ENCODE measurements at regions not wholly inside any gene's neighbourhood (a gene's known extent, or its start where the extent isn't known, plus 50 kb on each side); places are given as distances from the start of the nearest gene placed in this dataset.

DNA sequence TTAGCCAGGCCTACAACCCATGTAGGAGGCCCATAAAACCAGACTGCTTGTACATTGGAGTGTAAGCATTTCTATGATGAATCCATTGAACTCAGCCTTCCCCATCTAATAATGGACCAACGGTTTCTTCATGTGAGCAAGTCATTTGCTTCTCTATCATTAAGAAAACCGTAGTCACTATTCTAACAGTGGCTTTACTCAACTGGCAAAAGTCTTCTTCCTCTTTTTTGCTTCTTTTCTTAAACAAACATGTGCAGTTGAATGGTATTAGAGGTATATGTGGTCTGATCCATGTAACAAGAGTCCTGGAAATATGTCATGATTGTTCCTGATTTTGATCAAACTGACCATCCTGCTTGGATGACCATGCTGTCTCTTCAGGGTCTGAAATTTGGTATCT lies 132.4 kb upstream of the STXBP5 start:
- CTCF ChIA-PET = interaction anchor here in 1 of 2 donors (0.6 kb wide), 1 partner anchor 77 kb away, joined by 4 read pairs; no protein-coding TSS in a partner anchor

DNA sequence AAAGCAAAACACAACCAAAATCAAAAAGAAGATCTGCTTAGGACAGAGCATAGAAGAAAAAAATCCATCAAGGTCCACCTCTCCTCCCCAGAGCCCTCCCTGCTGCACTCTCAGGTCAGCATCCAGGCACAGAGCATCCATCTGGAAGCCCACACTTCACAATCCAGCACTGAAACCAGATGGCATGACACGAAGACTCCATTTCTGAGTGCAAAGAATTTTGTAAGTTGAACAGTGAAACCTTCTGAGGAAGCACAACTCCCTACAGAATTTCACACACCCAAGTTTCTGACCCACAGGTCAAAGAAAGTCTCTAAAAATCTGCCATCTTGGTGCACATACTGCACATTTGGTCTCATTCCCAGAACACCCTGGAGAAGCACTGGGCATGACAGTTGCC lies 128.8 kb upstream of the STXBP5 start:
- DNase-seq = no peak
- no peak overlapping the region for H3K4me3 Mint-ChIP-seq
- peaks cover 0 to 2% (median 0%) of the 10 kb centered on the region in 3 donors for H3K4me1 Mint-ChIP-seq
- no peak overlapping the region for H3K27ac Mint-ChIP-seq
- no peak overlapping the region for H3K4me3 ChIP-seq (ENCODE audit: control insufficient read depth in 1 of 2, extremely low read depth in 1 of 2, low read length in 1 of 2)
- WGBS (ENCODE audit: insufficient coverage) = 80% methylated on average over 1 of the region's 1 CpG
- ChIA-PET POLR2A (no interaction called here), CTCF (no interaction called here)
- H3K27ac ChIP-seq (ENCODE audit: low read length) = no peak overlapping the region
- H3K4me1 ChIP-seq (ENCODE audit: control insufficient read depth in 1 of 2, extremely low read depth in 1 of 2, insufficient read depth in 2 of 2, low read length in 2 of 2) = no peaks in the 10 kb centered on the region
- H3K9me3 Mint-ChIP-seq = no peaks in the 10 kb centered on the region
- H3K36me3 Mint-ChIP-seq = no peaks in the 10 kb centered on the region
- no peaks in the 10 kb centered on the region for H3K27me3 Mint-ChIP-seq
- no peaks in the 10 kb centered on the region for H3K9me3 ChIP-seq
- ATAC-seq (replicated peaks in 1 of 4) = no peak
- no peaks in the 10 kb centered on the region for H3K27me3 ChIP-seq (replicated peaks in 1 of 2; ENCODE audit: control insufficient read depth in 2 of 2, extremely low read depth in 1 of 2, insufficient read depth in 2 of 2, low read length in 1 of 2)
- H3K36me3 ChIP-seq (ENCODE audit: control insufficient read depth in 2 of 2, extremely low read depth in 1 of 2, insufficient read depth in 1 of 2, low read length in 1 of 2) = no peaks in the 10 kb centered on the region

More for the DNA sequence above, 132.4 kb upstream of the STXBP5 start:
- Histone ChIP-seq H3K36me3 (ENCODE audit: control insufficient read depth in 2 of 2, extremely low read depth in 1 of 2, insufficient read depth in 1 of 2, low read length in 1 of 2) (no peaks in the 10 kb centered on the region), H3K27ac (ENCODE audit: low read length) (no peak overlapping the region), H3K4me3 (ENCODE audit: control insufficient read depth in 1 of 2, extremely low read depth in 1 of 2, low read length in 1 of 2) (no peak overlapping the region), H3K27me3 (replicated peaks in 1 of 2; ENCODE audit: control insufficient read depth in 2 of 2, extremely low read depth in 1 of 2, insufficient read depth in 2 of 2, low read length in 1 of 2) (no peaks in the 10 kb centered on the region), H3K9me3 (no peaks in the 10 kb centered on the region), H3K4me1 (ENCODE audit: control insufficient read depth in 1 of 2, extremely low read depth in 1 of 2, insufficient read depth in 2 of 2, low read length in 2 of 2) (no peaks in the 10 kb centered on the region)
- Mint-ChIP-seq H3K27me3 (no peaks in the 10 kb centered on the region), H3K27ac (no peak overlapping the region), H3K36me3 (peaks cover 3% of the 10 kb centered on the region), H3K4me1 (no peaks in the 10 kb centered on the region), H3K9me3 (peaks cover 0 to 6% (median 4%) of the 10 kb centered on the region in 3 donors), H3K4me3 (no peak overlapping the region)
- WGBS (ENCODE audit: insufficient coverage) = no CpG with 5 or more reads among the region's 2 CpGs
- no peak for ATAC-seq (replicated peaks in 1 of 4)
- POLR2A ChIA-PET = no interaction called here
- DNase-seq = no peak

DNA sequence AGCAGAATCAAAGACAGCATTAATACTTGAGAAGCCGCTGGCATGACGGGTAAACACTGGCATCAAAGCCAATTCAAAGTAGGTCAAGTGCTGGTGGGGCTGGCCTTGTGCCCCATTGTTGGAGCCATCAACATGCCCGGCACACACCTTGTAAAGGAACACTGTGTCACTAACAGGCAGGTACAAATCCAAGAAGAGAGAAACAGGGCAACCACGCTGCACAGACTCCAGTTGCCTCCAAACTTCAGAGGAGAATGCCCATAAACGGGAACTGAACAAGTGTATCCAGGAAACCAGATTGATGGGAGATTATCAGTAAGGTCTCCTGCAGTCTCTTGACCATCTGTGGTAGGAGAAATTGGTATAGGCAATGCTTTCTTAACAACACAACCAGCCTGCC lies 127.0 kb upstream of the STXBP5 start:
- ChIA-PET POLR2A (no interaction called here), CTCF (no interaction called here)
- H3K9me3 Mint-ChIP-seq = no peaks in the 10 kb centered on the region
- H3K27me3 ChIP-seq (replicated peaks in 1 of 2; ENCODE audit: control insufficient read depth in 2 of 2, extremely low read depth in 1 of 2, insufficient read depth in 2 of 2, low read length in 1 of 2) = no peaks in the 10 kb centered on the region
- no peak overlapping the region for H3K4me3 ChIP-seq (ENCODE audit: control insufficient read depth in 1 of 2, extremely low read depth in 1 of 2, low read length in 1 of 2)
- no peak for DNase-seq
- H3K27ac Mint-ChIP-seq = no peak overlapping the region
- no peaks in the 10 kb centered on the region for H3K27me3 Mint-ChIP-seq
- no peak overlapping the region for H3K27ac ChIP-seq (ENCODE audit: low read length)
- H3K4me1 Mint-ChIP-seq = peaks cover 0 to 2% (median 0%) of the 10 kb centered on the region in 3 donors
- ATAC-seq (replicated peaks in 1 of 4) = no peak
- 97% methylated on average over 3 of the region's 5 CpGs for WGBS (ENCODE audit: insufficient coverage)
- H3K4me3 Mint-ChIP-seq = no peak overlapping the region
- H3K4me1 ChIP-seq (ENCODE audit: control insufficient read depth in 1 of 2, extremely low read depth in 1 of 2, insufficient read depth in 2 of 2, low read length in 2 of 2) = no peaks in the 10 kb centered on the region
- H3K36me3 Mint-ChIP-seq = no peaks in the 10 kb centered on the region
- H3K36me3 ChIP-seq (ENCODE audit: control insufficient read depth in 2 of 2, extremely low read depth in 1 of 2, insufficient read depth in 1 of 2, low read length in 1 of 2) = no peaks in the 10 kb centered on the region
- no peaks in the 10 kb centered on the region for H3K9me3 ChIP-seq

DNA sequence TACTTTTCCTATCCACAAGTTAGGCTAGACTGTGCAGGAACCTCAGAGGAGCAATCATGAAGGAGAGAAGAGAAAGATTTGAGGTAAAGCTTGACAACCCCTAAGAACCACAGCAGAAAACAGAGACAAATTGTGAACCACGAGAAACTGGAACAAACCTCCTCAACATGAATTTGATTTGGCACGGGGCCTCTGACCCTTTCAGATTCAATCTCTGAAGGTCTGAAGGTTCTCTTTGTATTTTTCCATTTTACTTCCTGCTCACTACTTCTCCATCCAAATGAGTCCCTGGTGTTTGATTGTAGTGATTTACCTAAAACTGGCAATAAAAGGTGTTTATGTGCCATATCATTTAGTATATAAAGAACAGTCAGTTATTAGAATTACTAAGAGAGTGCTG lies 126.1 kb upstream of the STXBP5 start:
- Histone ChIP-seq H3K9me3 (no peaks in the 10 kb centered on the region), H3K27ac (ENCODE audit: low read length) (no peak overlapping the region), H3K27me3 (replicated peaks in 1 of 2; ENCODE audit: control insufficient read depth in 2 of 2, extremely low read depth in 1 of 2, insufficient read depth in 2 of 2, low read length in 1 of 2) (no peaks in the 10 kb centered on the region), H3K4me3 (ENCODE audit: control insufficient read depth in 1 of 2, extremely low read depth in 1 of 2, low read length in 1 of 2) (no peak overlapping the region), H3K36me3 (ENCODE audit: control insufficient read depth in 2 of 2, extremely low read depth in 1 of 2, insufficient read depth in 1 of 2, low read length in 1 of 2) (no peaks in the 10 kb centered on the region), H3K4me1 (ENCODE audit: control insufficient read depth in 1 of 2, extremely low read depth in 1 of 2, insufficient read depth in 2 of 2, low read length in 2 of 2) (no peaks in the 10 kb centered on the region)
- no CpG with 5 or more reads among the region's 2 CpGs for WGBS (ENCODE audit: insufficient coverage)
- H3K9me3 Mint-ChIP-seq = no peaks in the 10 kb centered on the region
- ATAC-seq (replicated peaks in 1 of 4) (no peak), DNase-seq (no peak)
- ChIA-PET CTCF (no interaction called here), POLR2A (no interaction called here)
- peaks cover 0 to 2% (median 0%) of the 10 kb centered on the region in 3 donors for H3K4me1 Mint-ChIP-seq
- no peak overlapping the region for H3K27ac Mint-ChIP-seq
- no peaks in the 10 kb centered on the region for H3K36me3 Mint-ChIP-seq
- H3K4me3 Mint-ChIP-seq = no peak overlapping the region
- no peaks in the 10 kb centered on the region for H3K27me3 Mint-ChIP-seq

DNA sequence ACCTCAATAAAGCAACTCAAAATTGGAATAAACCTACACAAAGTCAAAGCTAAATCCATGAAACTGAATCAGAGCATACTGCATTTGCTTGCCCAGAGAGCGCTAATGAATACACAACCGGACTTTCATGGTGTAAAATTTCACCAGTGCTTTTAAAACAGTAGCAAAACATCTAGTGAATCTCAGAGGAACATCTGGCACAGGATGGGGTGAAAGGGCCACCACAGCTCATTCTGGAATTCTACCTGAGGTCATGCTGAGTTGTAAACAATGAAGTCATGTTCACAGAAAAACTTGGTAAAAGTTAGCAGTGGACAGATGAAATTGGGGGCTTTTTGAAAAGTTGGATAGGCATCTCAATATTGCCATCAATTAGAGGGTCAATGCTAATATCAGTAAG lies 125.6 kb upstream of the STXBP5 start:
- H3K27me3 ChIP-seq (replicated peaks in 1 of 2; ENCODE audit: control insufficient read depth in 2 of 2, extremely low read depth in 1 of 2, insufficient read depth in 2 of 2, low read length in 1 of 2) = no peaks in the 10 kb centered on the region
- DNase-seq (no peak), ATAC-seq (replicated peaks in 1 of 4) (no peak)
- Mint-ChIP-seq H3K9me3 (no peaks in the 10 kb centered on the region), H3K4me1 (peaks cover 0 to 2% (median 0%) of the 10 kb centered on the region in 3 donors), H3K36me3 (no peaks in the 10 kb centered on the region), H3K27me3 (no peaks in the 10 kb centered on the region), H3K4me3 (no peak overlapping the region), H3K27ac (no peak overlapping the region)
- ChIA-PET POLR2A (no interaction called here), CTCF (no interaction called here)
- H3K36me3 ChIP-seq (ENCODE audit: control insufficient read depth in 2 of 2, extremely low read depth in 1 of 2, insufficient read depth in 1 of 2, low read length in 1 of 2) = no peaks in the 10 kb centered on the region
- WGBS (ENCODE audit: insufficient coverage) = no CpG with 5 or more reads among the region's 2 CpGs
- no peaks in the 10 kb centered on the region for H3K9me3 ChIP-seq
- H3K4me1 ChIP-seq (ENCODE audit: control insufficient read depth in 1 of 2, extremely low read depth in 1 of 2, insufficient read depth in 2 of 2, low read length in 2 of 2) = no peaks in the 10 kb centered on the region
- H3K4me3 ChIP-seq (ENCODE audit: control insufficient read depth in 1 of 2, extremely low read depth in 1 of 2, low read length in 1 of 2) = no peak overlapping the region
- no peak overlapping the region for H3K27ac ChIP-seq (ENCODE audit: low read length)

DNA sequence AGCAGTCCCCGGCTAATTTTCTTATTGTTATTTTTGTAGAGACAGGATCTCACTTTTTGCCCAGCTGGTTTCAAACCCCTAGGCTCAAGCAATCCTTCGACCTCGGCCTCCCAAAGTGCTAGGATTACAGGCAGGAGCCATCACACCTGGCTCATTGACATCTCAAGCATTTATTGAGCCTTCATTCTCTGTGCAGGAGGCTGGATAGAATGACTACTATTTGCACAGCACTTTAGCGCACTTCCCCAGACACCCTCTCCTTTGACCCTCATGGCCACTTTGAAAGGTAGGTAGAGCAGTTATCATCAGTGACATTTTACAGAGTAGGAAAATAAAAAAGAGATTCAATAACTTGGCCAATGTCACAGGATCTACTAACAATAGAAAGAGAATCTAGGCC lies 124.0 kb upstream of the STXBP5 start:
- no peaks in the 10 kb centered on the region for H3K27me3 ChIP-seq (replicated peaks in 1 of 2; ENCODE audit: control insufficient read depth in 2 of 2, extremely low read depth in 1 of 2, insufficient read depth in 2 of 2, low read length in 1 of 2)
- H3K36me3 ChIP-seq (ENCODE audit: control insufficient read depth in 2 of 2, extremely low read depth in 1 of 2, insufficient read depth in 1 of 2, low read length in 1 of 2) = no peaks in the 10 kb centered on the region
- Mint-ChIP-seq H3K4me3 (no peak overlapping the region), H3K27me3 (peaks cover 0 to 3% of the 10 kb centered on the region in 2 donors), H3K36me3 (no peaks in the 10 kb centered on the region), H3K4me1 (peaks cover 0 to 2% (median 2%) of the 10 kb centered on the region in 3 donors), H3K27ac (no peak overlapping the region), H3K9me3 (no peaks in the 10 kb centered on the region)
- DNase-seq = no peak
- no peak for ATAC-seq (replicated peaks in 1 of 4)
- ChIA-PET CTCF (no interaction called here), POLR2A (no interaction called here)
- no CpG with 5 or more reads among the region's 4 CpGs for WGBS (ENCODE audit: insufficient coverage)
- no peaks in the 10 kb centered on the region for H3K9me3 ChIP-seq
- no peaks in the 10 kb centered on the region for H3K4me1 ChIP-seq (ENCODE audit: control insufficient read depth in 1 of 2, extremely low read depth in 1 of 2, insufficient read depth in 2 of 2, low read length in 2 of 2)
- no peak overlapping the region for H3K4me3 ChIP-seq (ENCODE audit: control insufficient read depth in 1 of 2, extremely low read depth in 1 of 2, low read length in 1 of 2)
- no peak overlapping the region for H3K27ac ChIP-seq (ENCODE audit: low read length)

DNA sequence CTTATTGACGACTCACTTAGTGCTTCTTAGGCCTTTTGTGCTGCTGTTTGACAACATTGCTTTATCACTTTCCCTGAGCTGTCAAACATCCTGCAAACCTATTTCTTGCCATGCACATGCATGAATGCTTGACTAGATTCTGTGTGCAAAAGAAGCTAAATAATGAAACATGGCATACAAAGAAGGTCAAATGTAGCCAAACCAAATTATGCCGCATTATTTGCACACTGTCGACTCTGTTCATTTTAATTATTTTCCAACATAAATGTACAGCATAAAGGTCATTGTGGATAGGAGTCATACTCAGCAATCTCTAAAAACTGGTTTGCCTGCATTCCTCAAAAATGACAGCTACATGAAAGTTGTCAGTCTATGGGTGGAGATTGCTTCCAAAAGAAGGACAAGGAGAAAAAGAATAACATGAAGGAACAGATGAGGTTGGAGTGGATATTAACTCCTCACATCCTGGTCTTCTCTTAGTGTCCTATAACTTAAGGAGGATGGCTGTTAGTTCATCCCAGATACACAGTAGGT lies 123.1 kb upstream of the STXBP5 start:
- 100% methylated on average over 1 of the region's 3 CpGs for WGBS (ENCODE audit: insufficient coverage)

More for the DNA sequence above, 123.1 kb upstream of the STXBP5 start:
- Histone ChIP-seq H3K9me3 (no peaks in the 10 kb centered on the region), H3K4me1 (ENCODE audit: control insufficient read depth in 1 of 2, extremely low read depth in 1 of 2, insufficient read depth in 2 of 2, low read length in 2 of 2) (no peaks in the 10 kb centered on the region), H3K27me3 (replicated peaks in 1 of 2; ENCODE audit: control insufficient read depth in 2 of 2, extremely low read depth in 1 of 2, insufficient read depth in 2 of 2, low read length in 1 of 2) (no peaks in the 10 kb centered on the region), H3K4me3 (ENCODE audit: control insufficient read depth in 1 of 2, extremely low read depth in 1 of 2, low read length in 1 of 2) (no peak overlapping the region), H3K36me3 (ENCODE audit: control insufficient read depth in 2 of 2, extremely low read depth in 1 of 2, insufficient read depth in 1 of 2, low read length in 1 of 2) (no peaks in the 10 kb centered on the region), H3K27ac (ENCODE audit: low read length) (no peak overlapping the region)
- H3K27ac Mint-ChIP-seq = no peak overlapping the region
- peaks cover 0 to 3% of the 10 kb centered on the region in 2 donors for H3K27me3 Mint-ChIP-seq
- H3K36me3 Mint-ChIP-seq = no peaks in the 10 kb centered on the region
- peaks cover 0 to 2% (median 2%) of the 10 kb centered on the region in 3 donors for H3K4me1 Mint-ChIP-seq
- no peak for DNase-seq
- ChIA-PET CTCF (no interaction called here), POLR2A (no interaction called here)
- ATAC-seq (replicated peaks in 1 of 4) = no peak
- no peak overlapping the region for H3K4me3 Mint-ChIP-seq
- no peaks in the 10 kb centered on the region for H3K9me3 Mint-ChIP-seq
